Peyer's patch (tissue), 4 donors: ENCODE measurements at regions not wholly inside any gene's neighbourhood (a gene's known extent, or its start where the extent isn't known, plus 50 kb on each side); places are given as distances from the start of the nearest gene placed in this dataset.

ENCODE experiments used
- POLR2A ChIP-seq, 2 donors: fragments of 450-650 bp; IDR thresholded peaks; one replicate each; pipeline ENCODE4 v1.5.1; 2017; ENCODE audit warnings: antibody characterized with exemption in 2 of 2, mild to moderate bottlenecking in 2 of 2, moderate library complexity in 2 of 2
- TF ChIP-seq, protein P1 (sequence below), 6 experiments: fragments of 450-650 bp in 4 of 6; fragments of 200-600 bp in 2 of 6; sonication (generic) in 1 of 6; IDR thresholded peaks; one replicate each; pipeline ENCODE4 v1.5.1; 2017 to 2019; ENCODE audit warnings: antibody characterized with exemption in 6 of 6, mild to moderate bottlenecking in 3 of 6, moderate library complexity in 1 of 6

DNA sequence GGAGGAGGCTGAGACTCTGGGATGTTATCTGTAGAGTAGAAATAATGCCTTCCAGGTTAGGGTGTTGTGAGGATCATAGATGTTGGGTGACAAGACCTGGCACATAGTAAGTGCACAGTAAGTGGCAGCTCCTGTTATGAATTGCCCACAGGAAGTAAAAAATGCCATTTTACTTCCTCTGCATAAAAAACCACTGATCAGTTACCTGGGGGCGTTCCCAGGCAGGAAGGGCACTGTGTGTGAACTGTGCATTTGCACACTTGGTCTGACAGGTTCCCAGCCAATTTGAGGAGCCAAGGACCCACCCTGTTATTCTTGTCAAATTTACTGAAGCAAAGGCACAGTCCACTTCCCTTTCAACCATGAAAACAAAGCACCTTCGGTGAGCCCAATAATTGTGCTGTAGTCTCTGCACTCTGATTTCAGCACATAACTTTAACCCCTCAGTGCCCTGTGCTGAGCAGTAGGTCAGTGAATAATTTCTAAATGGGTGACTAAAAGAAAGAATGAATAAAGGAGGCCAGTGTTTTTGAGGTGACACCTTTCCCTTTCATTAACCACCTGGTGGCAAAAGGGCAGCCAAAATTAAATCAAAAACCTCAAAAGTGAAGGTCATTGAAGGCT lies 85.8 kb upstream of the ARHGEF3 start:
- TF ChIP-seq, protein P1, sequence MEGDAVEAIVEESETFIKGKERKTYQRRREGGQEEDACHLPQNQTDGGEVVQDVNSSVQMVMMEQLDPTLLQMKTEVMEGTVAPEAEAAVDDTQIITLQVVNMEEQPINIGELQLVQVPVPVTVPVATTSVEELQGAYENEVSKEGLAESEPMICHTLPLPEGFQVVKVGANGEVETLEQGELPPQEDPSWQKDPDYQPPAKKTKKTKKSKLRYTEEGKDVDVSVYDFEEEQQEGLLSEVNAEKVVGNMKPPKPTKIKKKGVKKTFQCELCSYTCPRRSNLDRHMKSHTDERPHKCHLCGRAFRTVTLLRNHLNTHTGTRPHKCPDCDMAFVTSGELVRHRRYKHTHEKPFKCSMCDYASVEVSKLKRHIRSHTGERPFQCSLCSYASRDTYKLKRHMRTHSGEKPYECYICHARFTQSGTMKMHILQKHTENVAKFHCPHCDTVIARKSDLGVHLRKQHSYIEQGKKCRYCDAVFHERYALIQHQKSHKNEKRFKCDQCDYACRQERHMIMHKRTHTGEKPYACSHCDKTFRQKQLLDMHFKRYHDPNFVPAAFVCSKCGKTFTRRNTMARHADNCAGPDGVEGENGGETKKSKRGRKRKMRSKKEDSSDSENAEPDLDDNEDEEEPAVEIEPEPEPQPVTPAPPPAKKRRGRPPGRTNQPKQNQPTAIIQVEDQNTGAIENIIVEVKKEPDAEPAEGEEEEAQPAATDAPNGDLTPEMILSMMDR (IDR thresholded peaks at IDR 0.05): no peak
- TF ChIP-seq POLR2A (IDR thresholded peaks at IDR 0.05): no peak
